ENCODE measurements at regions not wholly inside any gene's neighbourhood (a gene's known extent, or its start where the extent isn't known, plus 50 kb on each side); places are given as distances from the start of the nearest gene placed in this dataset.

GRCh38 chr13:22399801-22400420 is 729.0 kb downstream of the FGF9 start:
- H3K27ac ChIP-seq: no peak overlapping the region
- H3K4me3 ChIP-seq: no peak overlapping the region
- no peaks in the 10 kb centered on the region for H3K36me3 ChIP-seq
- H3K9me3 ChIP-seq: no peaks in the 10 kb centered on the region
- intact Hi-C loops (cut with DNase I; ENCODE audit: low total_unique reads): no loop called here
- TF ChIP-seq EP300 (IDR thresholded peaks at IDR 0.05) (no peak), POLR2A (IDR thresholded peaks at IDR 0.05) (no peak), CTCF (IDR thresholded peaks at IDR 0.05) (no peak), POLR2AphosphoS5 (IDR thresholded peaks at IDR 0.05) (no peak)
- H3K27me3 ChIP-seq: no peaks in the 10 kb centered on the region
- no peaks in the 10 kb centered on the region for H3K4me1 ChIP-seq
- DNase-seq: peak in 1 of 2 donors; percentile 15
- WGBS, 5 donors: 83 to 88% (median 84%) methylated on average over 2 of the region's 2 CpGs

- intact Hi-C loops (cut with DNase I; ENCODE audit: low total_unique reads): no loop called here
- WGBS, 5 donors: 90 to 97% (median 93%) methylated on average over 3 to 4 of the region's 4 CpGs
- no peak for DNase-seq
- Histone ChIP-seq H3K4me3 (no peak overlapping the region), H3K4me1 (no peaks in the 10 kb centered on the region), H3K36me3 (no peaks in the 10 kb centered on the region), H3K27me3 (no peaks in the 10 kb centered on the region), H3K9me3 (no peaks in the 10 kb centered on the region), H3K27ac (no peak overlapping the region)
- TF ChIP-seq CTCF (IDR thresholded peaks at IDR 0.05) (no peak), POLR2AphosphoS5 (IDR thresholded peaks at IDR 0.05) (no peak), EP300 (IDR thresholded peaks at IDR 0.05) (no peak), POLR2A (IDR thresholded peaks at IDR 0.05) (no peak)
These were observed 731.8 kb downstream of the FGF9 start for GRCh38 chr13:22402682-22403081.

- H3K4me3 ChIP-seq: no peak overlapping the region
- no peak for TF ChIP-seq CTCF (IDR thresholded peaks at IDR 0.05)
- no peak for TF ChIP-seq POLR2A (IDR thresholded peaks at IDR 0.05)
- TF ChIP-seq EP300 (IDR thresholded peaks at IDR 0.05): no peak
- TF ChIP-seq POLR2AphosphoS5 (IDR thresholded peaks at IDR 0.05): no peak
- no peaks in the 10 kb centered on the region for H3K9me3 ChIP-seq
- H3K36me3 ChIP-seq: no peaks in the 10 kb centered on the region
- no peak overlapping the region for H3K27ac ChIP-seq
- WGBS, 5 donors: 81 to 84% (median 83%) methylated on average over 6 of the region's 6 CpGs
- no peaks in the 10 kb centered on the region for H3K4me1 ChIP-seq
- no peaks in the 10 kb centered on the region for H3K27me3 ChIP-seq
- intact Hi-C loops (cut with DNase I; ENCODE audit: low total_unique reads): no loop called here
- no peak for DNase-seq
These were observed 732.3 kb downstream of the FGF9 start for GRCh38 chr13:22403144-22403543.

- intact Hi-C loops (cut with DNase I; ENCODE audit: low total_unique reads): no loop called here
- no peak overlapping the region for H3K4me3 ChIP-seq
These were observed 735.0 kb downstream of the FGF9 start for GRCh38 chr13:22405891-22406290.

More at GRCh38 chr13:22405891-22406290, 735.0 kb downstream of the FGF9 start:
- 72 to 96% (median 75%) methylated on average over 1 of the region's 1 CpG for WGBS, 5 donors
- no peak for DNase-seq
- H3K9me3 ChIP-seq: peaks cover 0 to 3% (median 2%) of the 10 kb centered on the region in 4 donors
- H3K4me1 ChIP-seq: no peaks in the 10 kb centered on the region
- no peaks in the 10 kb centered on the region for H3K36me3 ChIP-seq
- no peak for TF ChIP-seq CTCF (IDR thresholded peaks at IDR 0.05)
- TF ChIP-seq POLR2A (IDR thresholded peaks at IDR 0.05): no peak
- no peak for TF ChIP-seq EP300 (IDR thresholded peaks at IDR 0.05)
- no peak for TF ChIP-seq POLR2AphosphoS5 (IDR thresholded peaks at IDR 0.05)
- H3K27me3 ChIP-seq: no peaks in the 10 kb centered on the region
- H3K27ac ChIP-seq: no peak overlapping the region
